ENCODE measurements at regions not wholly inside any gene's neighbourhood (a gene's known extent, or its start where the extent isn't known, plus 50 kb on each side); places are given as distances from the start of the nearest gene placed in this dataset.

GRCh38 chr6:167420858-167421766 is 96.2 kb downstream of the TTLL2 start:
- TF ChIP-seq POLR2A (IDR thresholded peaks at IDR 0.05) (no peak), CTCF (IDR thresholded peaks at IDR 0.05) (no peak), EP300 (IDR thresholded peaks at IDR 0.05) (no peak)
